Hepatocyte (in vitro differentiated cells): ENCODE measurements at regions not wholly inside any gene's neighbourhood (a gene's known extent, or its start where the extent isn't known, plus 50 kb on each side); places are given as distances from the start of the nearest gene placed in this dataset.

Experiments
- DNase-seq: peaks from one replicate; pipeline ENCODE4 v3.0.0-alpha.2; 2016; ENCODE audit warnings: low spot score
- H2AFZ ChIP-seq: fragments of 200-600 bp; sonication (generic); 2 replicates; pipeline ENCODE4 v1.6.0; 2016; ENCODE audit warnings: antibody characterized with exemption, mild to moderate bottlenecking
- H3K27ac ChIP-seq: fragments of 200-600 bp; sonication (generic); 2 replicates; pipeline ENCODE4 v1.5.1; 2016; ENCODE audit warnings: mild to moderate bottlenecking
- H3K27me3 ChIP-seq: fragments of 200-600 bp; sonication (generic); 2 replicates; pipeline ENCODE4 v1.6.1; 2016
- H3K36me3 ChIP-seq: fragments of 200-600 bp; sonication (generic); replicated peaks from 2 replicates; pipeline ENCODE4 v1.5.1; 2016; ENCODE audit warnings: low read depth; ENCODE audit not compliant: insufficient read depth
- H3K4me1 ChIP-seq: fragments of 200-600 bp; sonication (generic); 2 replicates; pipeline ENCODE4 v1.5.1; 2016; ENCODE audit warnings: mild to moderate bottlenecking, moderate library complexity; ENCODE audit not compliant: insufficient read depth
- H3K4me2 ChIP-seq: fragments of 200-600 bp; sonication (generic); 2 replicates; pipeline ENCODE4 v1.6.0; 2016
- H3K4me3 ChIP-seq: fragments of 200-600 bp; sonication (generic); 2 replicates; pipeline ENCODE4 v1.5.1; 2016; ENCODE audit warnings: mild to moderate bottlenecking
- H3K79me2 ChIP-seq: fragments of 200-600 bp; sonication (generic); 2 replicates; pipeline ENCODE4 v1.6.0; 2017; ENCODE audit warnings: mild to moderate bottlenecking
- H3K9me2 ChIP-seq: fragments of 200-600 bp; sonication (generic); replicated peaks from 2 replicates; pipeline ENCODE4 v1.6.0; 2017; ENCODE audit warnings: mild to moderate bottlenecking; ENCODE audit not compliant: insufficient read depth
- H3K9me3 ChIP-seq: fragments of 200-600 bp; sonication (generic); 2 replicates; pipeline ENCODE4 v1.5.1; 2016; ENCODE audit warnings: low read depth, mild to moderate bottlenecking
- H4K20me1 ChIP-seq: fragments of 200-600 bp; sonication (generic); 2 replicates; pipeline ENCODE4 v1.6.0; 2016; ENCODE audit warnings: mild to moderate bottlenecking; ENCODE audit not compliant: insufficient read depth, poor library complexity, severe bottlenecking
- CTCF ChIP-seq: fragments of 200-600 bp; sonication (generic); IDR thresholded peaks from 2 replicates; pipeline ENCODE4 v1.5.1; 2016; ENCODE audit warnings: antibody characterized with exemption, mild to moderate bottlenecking; ENCODE audit not compliant: poor library complexity
- EZH2 ChIP-seq: fragments of 200-600 bp; sonication (generic); IDR thresholded peaks from 2 replicates; pipeline ENCODE4 v1.6.1; 2016; ENCODE audit warnings: antibody characterized with exemption, mild to moderate bottlenecking, borderline replicate concordance
- EZH2phosphoT487 ChIP-seq: fragments of 200-600 bp; sonication (generic); IDR thresholded peaks from one replicate; pipeline ENCODE4 v1.6.1; 2018; ENCODE audit warnings: antibody characterized with exemption, mild to moderate bottlenecking, low read depth, moderate library complexity; ENCODE audit not compliant: unreplicated experiment, severe bottlenecking
- WGBS: methylation state at CpG from one replicate; pipeline ENCODE4 v1.1.6; 2016; ENCODE audit warnings: low lambda C conversion rate; ENCODE audit errors: missing lambda C conversion rate; 5-methylcytosine and 5-hydroxymethylcytosine counted together

DNA sequence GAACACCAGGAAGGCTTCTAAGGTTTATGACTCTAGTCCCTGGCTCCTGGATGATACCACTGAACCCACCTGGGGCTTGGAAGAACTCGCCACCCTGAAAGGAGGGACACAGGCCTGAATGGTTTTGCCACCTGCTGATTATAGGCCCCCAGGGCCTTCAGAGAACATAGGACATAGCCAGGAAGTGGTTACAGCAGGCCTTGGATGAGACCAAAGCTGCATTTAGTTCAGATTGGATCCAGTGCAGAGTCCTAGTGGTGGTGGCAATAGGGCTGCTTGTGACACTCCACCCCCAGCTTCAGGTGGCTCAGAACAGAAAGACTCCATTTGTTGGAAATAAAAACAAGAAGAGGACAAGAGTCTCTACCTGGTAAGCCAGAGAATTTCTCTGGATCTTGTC is 101.6 kb upstream of the PLPPR5 start:
- Histone ChIP-seq H3K4me2 (no peak overlapping the region), H3K9me2 (no peaks in the 10 kb centered on the region), H2AFZ (no peak overlapping the region), H3K36me3 (no peaks in the 10 kb centered on the region), H3K4me3 (no peak overlapping the region), H3K4me1 (no peaks in the 10 kb centered on the region), H3K27ac (no peak overlapping the region), H3K79me2 (no peaks in the 10 kb centered on the region), H4K20me1 (no peaks in the 10 kb centered on the region), H3K9me3 (no peaks in the 10 kb centered on the region), H3K27me3 (no peaks in the 10 kb centered on the region)
- TF ChIP-seq CTCF (no peak), EZH2 (no peak), EZH2phosphoT487 (no peak)
- no peak for DNase-seq
- WGBS = 100% methylated on average over 1 of the region's 1 CpG

- DNase-seq = no peak
- H3K4me3 ChIP-seq = no peak overlapping the region
- no peaks in the 10 kb centered on the region for H3K4me1 ChIP-seq
- no peaks in the 10 kb centered on the region for H3K9me3 ChIP-seq
- 93% methylated on average over 7 of the region's 7 CpGs for WGBS
- no peak overlapping the region for H3K27ac ChIP-seq
- no peaks in the 10 kb centered on the region for H3K27me3 ChIP-seq
- TF ChIP-seq EZH2 (no peak), EZH2phosphoT487 (no peak), CTCF (no peak)
- H3K36me3 ChIP-seq = no peaks in the 10 kb centered on the region
- no peak overlapping the region for H2AFZ ChIP-seq
- H3K4me2 ChIP-seq = no peak overlapping the region
- H4K20me1 ChIP-seq = no peaks in the 10 kb centered on the region
- no peaks in the 10 kb centered on the region for H3K79me2 ChIP-seq
- no peaks in the 10 kb centered on the region for H3K9me2 ChIP-seq
These were observed 103.0 kb upstream of the PLPPR5 start for GRCh38 chr1:99107680-99108079.

- Histone ChIP-seq H3K36me3 (no peaks in the 10 kb centered on the region), H3K4me2 (no peak overlapping the region), H3K27ac (no peak overlapping the region), H3K4me1 (no peaks in the 10 kb centered on the region), H3K27me3 (no peaks in the 10 kb centered on the region), H4K20me1 (no peaks in the 10 kb centered on the region), H3K9me3 (no peaks in the 10 kb centered on the region), H3K4me3 (no peak overlapping the region), H3K79me2 (no peaks in the 10 kb centered on the region), H3K9me2 (no peaks in the 10 kb centered on the region), H2AFZ (no peak overlapping the region)
- TF ChIP-seq CTCF (no peak), EZH2 (no peak)
- WGBS = 75% methylated on average over 6 of the region's 6 CpGs
- no peak for DNase-seq
These were observed 105.7 kb upstream of the PLPPR5 start for GRCh38 chr1:99110140-99111041.
